ENCODE measurements at regions not wholly inside any gene's neighbourhood (a gene's known extent, or its start where the extent isn't known, plus 50 kb on each side); places are given as distances from the start of the nearest gene placed in this dataset.

DNA sequence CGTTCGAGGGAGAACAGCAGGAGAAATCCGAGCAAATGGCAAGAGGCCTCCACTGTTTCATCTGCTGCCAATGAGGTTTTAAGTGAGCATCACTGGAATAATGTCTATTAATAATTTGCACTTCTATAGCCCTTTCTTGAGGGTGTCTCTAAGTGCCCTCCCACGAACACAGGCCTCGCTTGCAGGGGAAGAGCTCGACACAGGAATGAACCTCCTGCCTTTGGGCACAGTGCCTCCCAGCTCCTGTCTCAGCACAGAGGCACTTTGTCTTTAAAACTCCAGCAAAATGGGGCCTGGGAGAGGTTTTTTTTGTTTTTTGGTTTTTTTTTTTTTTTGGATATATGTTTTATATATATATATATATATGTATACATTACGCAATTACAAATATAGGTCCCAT, 56.6 kb downstream of the OLIG1 start:
- DNase-seq (ENCODE audit: low spot score, unreplicated experiment): no peak
- peaks cover 51% of the 10 kb centered on the region for H3K27me3 Mint-ChIP-seq
- no peaks in the 10 kb centered on the region for H3K36me3 Mint-ChIP-seq (ENCODE audit: insufficient read depth)
- TF ChIP-seq, protein P1, sequence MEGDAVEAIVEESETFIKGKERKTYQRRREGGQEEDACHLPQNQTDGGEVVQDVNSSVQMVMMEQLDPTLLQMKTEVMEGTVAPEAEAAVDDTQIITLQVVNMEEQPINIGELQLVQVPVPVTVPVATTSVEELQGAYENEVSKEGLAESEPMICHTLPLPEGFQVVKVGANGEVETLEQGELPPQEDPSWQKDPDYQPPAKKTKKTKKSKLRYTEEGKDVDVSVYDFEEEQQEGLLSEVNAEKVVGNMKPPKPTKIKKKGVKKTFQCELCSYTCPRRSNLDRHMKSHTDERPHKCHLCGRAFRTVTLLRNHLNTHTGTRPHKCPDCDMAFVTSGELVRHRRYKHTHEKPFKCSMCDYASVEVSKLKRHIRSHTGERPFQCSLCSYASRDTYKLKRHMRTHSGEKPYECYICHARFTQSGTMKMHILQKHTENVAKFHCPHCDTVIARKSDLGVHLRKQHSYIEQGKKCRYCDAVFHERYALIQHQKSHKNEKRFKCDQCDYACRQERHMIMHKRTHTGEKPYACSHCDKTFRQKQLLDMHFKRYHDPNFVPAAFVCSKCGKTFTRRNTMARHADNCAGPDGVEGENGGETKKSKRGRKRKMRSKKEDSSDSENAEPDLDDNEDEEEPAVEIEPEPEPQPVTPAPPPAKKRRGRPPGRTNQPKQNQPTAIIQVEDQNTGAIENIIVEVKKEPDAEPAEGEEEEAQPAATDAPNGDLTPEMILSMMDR (IDR thresholded peaks at IDR 0.05; ENCODE audit: unreplicated experiment): no peak
- H3K4me1 Mint-ChIP-seq (ENCODE audit: low read depth): peaks cover 4% of the 10 kb centered on the region
- no peaks in the 10 kb centered on the region for H3K9me3 Mint-ChIP-seq (ENCODE audit: low read depth)
- H3K4me3 Mint-ChIP-seq (ENCODE audit: low read depth): no peak overlapping the region
- H3K27ac Mint-ChIP-seq: no peak overlapping the region

DNA sequence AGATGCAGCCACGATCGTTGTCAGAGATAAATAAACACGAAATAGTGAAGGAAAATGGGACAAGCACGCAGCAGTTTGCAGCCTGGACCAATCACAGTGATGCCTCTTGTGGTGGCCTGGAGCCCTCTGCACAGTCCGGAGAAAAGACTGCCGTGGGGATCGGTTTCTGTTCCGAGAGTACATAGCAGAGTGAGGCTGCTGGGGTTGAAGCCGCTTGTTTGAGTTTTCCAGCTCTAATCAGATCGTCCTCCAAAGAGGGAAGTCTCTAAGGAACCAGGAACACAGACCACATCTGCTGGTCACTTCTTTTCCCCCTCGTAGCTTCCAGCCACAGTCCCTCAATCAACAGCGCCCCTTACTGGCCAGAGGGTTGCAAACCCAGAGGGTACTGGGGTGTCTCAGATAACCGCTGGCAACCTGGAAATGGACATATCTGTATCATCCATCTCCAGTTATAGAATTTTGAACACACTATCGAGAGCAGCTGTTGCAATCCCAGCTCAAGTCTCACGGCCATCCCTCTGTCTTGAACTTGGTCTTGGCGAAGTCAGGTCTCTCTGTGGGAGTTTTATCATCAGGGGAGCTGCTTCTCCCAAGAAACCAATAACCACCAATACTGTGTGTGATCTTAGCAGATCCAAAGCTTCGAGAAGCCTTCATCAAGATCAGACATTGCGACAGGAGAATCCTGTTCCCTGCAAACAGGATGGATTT, 57.4 kb downstream of the OLIG1 start:
- no peaks in the 10 kb centered on the region for H3K9me3 Mint-ChIP-seq (ENCODE audit: low read depth)
- no peak overlapping the region for H3K27ac Mint-ChIP-seq
- peaks cover 52% of the 10 kb centered on the region for H3K27me3 Mint-ChIP-seq
- TF ChIP-seq, protein P1 (IDR thresholded peaks at IDR 0.05; ENCODE audit: unreplicated experiment): peak; percentile 86
- H3K36me3 Mint-ChIP-seq (ENCODE audit: insufficient read depth): no peaks in the 10 kb centered on the region
- peak; percentile 62 for DNase-seq (ENCODE audit: low spot score, unreplicated experiment)
- peaks cover 4% of the 10 kb centered on the region for H3K4me1 Mint-ChIP-seq (ENCODE audit: low read depth)
- peak overlapping the region; percentile 66 for H3K4me3 Mint-ChIP-seq (ENCODE audit: low read depth)

DNA sequence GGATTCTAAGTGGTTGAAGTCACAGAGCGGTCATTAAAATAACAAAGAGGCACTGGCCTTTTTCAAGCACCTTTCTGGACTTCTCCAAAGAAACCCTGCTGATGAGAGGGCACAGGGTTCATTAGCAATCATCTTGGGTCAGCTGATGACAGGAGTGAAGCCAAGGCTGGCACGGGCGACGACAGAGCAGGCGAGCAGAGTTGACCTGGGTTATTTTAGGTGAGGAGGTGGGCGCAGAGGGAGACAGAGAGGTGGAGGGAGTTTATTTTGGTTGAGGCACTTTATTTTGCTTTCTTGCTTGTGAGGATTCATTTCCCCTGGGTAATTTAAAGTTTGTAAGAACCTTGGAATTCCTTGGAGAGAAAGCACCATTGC, 57.9 kb downstream of the OLIG1 start:
- TF ChIP-seq, protein P1 (IDR thresholded peaks at IDR 0.05; ENCODE audit: unreplicated experiment): no peak
- Mint-ChIP-seq H3K4me3 (ENCODE audit: low read depth) (no peak overlapping the region), H3K9me3 (ENCODE audit: low read depth) (no peaks in the 10 kb centered on the region), H3K27me3 (peaks cover 52% of the 10 kb centered on the region), H3K4me1 (ENCODE audit: low read depth) (peaks cover 4% of the 10 kb centered on the region), H3K36me3 (ENCODE audit: insufficient read depth) (no peaks in the 10 kb centered on the region), H3K27ac (no peak overlapping the region)
- DNase-seq (ENCODE audit: low spot score, unreplicated experiment): no peak

DNA sequence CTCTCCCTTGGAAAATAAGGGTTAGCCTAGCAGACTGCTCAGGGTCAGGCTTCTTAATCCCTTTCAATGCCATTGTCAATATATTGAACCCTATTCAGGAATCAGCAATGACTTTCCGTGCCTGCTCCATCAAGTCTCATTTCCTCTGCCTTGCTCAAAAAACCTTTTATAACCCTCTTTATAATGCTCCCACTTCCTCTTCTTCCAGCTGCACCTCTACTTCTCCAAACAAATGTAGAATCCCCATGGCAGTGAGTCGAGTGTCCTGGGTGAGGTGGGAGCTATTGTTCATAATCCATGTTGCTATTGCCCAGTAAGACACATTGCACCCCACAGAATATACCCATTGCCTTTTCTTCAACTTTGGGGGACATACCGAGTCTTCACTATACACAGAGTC, 58.6 kb downstream of the OLIG1 start:
- Mint-ChIP-seq H3K27ac (no peak overlapping the region), H3K9me3 (ENCODE audit: low read depth) (no peaks in the 10 kb centered on the region)
- TF ChIP-seq, protein P1 (IDR thresholded peaks at IDR 0.05; ENCODE audit: unreplicated experiment): no peak

DNA sequence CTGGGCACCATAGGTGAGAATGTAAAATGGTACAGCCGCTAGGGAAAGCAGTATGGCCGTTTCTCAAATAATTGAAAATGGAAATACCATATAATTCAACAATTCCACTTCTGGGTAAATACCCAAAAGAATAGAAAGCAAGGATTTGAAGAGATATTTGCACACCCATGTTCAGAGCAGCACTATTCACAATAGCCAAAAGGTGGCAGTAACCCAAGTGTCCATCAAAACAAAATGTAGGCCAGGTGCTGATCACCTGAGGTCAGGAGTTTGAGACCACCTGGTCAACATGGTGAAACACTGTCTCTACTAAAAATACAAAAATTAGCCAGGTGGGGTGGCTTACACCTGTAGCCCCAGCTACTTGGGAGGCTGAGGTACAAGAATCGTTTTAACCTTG, 62.1 kb downstream of the OLIG1 start:
- Mint-ChIP-seq H3K27me3 (peaks cover 48% of the 10 kb centered on the region), H3K27ac (no peak overlapping the region), H3K9me3 (ENCODE audit: low read depth) (no peaks in the 10 kb centered on the region), H3K36me3 (ENCODE audit: insufficient read depth) (no peaks in the 10 kb centered on the region), H3K4me1 (ENCODE audit: low read depth) (peaks cover 8% of the 10 kb centered on the region), H3K4me3 (ENCODE audit: low read depth) (no peak overlapping the region)
- DNase-seq (ENCODE audit: low spot score, unreplicated experiment): no peak
- TF ChIP-seq, protein P1 (IDR thresholded peaks at IDR 0.05; ENCODE audit: unreplicated experiment): peak; percentile 31

More for the DNA sequence above, 58.6 kb downstream of the OLIG1 start:
- peaks cover 54% of the 10 kb centered on the region for H3K27me3 Mint-ChIP-seq
- no peak for DNase-seq (ENCODE audit: low spot score, unreplicated experiment)
- no peaks in the 10 kb centered on the region for H3K36me3 Mint-ChIP-seq (ENCODE audit: insufficient read depth)
- H3K4me1 Mint-ChIP-seq (ENCODE audit: low read depth): peaks cover 4% of the 10 kb centered on the region
- H3K4me3 Mint-ChIP-seq (ENCODE audit: low read depth): no peak overlapping the region

All from progenitor cell of endocrine pancreas (in vitro differentiated cells).